ENCODE measurements at regions not wholly inside any gene's neighbourhood (a gene's known extent, or its start where the extent isn't known, plus 50 kb on each side); places are given as distances from the start of the nearest gene placed in this dataset.

DNA sequence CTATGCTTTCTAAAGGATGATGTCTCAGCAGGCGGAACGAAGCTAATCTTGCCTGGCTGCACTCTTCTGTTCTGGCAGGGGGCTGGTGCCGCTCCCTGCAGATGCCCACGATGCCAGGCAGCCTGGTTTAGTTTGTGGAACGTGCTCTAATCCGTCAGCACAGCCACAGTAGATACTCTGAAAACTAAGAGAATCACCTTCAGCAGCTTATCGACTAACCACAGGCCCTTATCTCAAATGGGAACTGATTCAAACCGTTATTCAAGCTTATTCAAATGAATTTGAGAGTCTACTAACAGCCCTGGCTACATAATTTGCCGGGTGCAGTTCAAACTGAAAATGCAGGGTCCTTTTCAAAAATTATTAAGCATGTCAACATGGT lies 246.6 kb upstream of the ANKRD55 start:
- no peak overlapping the region for H3K4me3 ChIP-seq (ENCODE audit: low read length)
- DNase-seq (ENCODE audit: low read depth), result no peak
- TF ChIP-seq, protein P1, sequence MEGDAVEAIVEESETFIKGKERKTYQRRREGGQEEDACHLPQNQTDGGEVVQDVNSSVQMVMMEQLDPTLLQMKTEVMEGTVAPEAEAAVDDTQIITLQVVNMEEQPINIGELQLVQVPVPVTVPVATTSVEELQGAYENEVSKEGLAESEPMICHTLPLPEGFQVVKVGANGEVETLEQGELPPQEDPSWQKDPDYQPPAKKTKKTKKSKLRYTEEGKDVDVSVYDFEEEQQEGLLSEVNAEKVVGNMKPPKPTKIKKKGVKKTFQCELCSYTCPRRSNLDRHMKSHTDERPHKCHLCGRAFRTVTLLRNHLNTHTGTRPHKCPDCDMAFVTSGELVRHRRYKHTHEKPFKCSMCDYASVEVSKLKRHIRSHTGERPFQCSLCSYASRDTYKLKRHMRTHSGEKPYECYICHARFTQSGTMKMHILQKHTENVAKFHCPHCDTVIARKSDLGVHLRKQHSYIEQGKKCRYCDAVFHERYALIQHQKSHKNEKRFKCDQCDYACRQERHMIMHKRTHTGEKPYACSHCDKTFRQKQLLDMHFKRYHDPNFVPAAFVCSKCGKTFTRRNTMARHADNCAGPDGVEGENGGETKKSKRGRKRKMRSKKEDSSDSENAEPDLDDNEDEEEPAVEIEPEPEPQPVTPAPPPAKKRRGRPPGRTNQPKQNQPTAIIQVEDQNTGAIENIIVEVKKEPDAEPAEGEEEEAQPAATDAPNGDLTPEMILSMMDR (IDR thresholded peaks at IDR 0.05; ENCODE audit: insufficient read depth, low read depth, low read length, missing control alignments), result no peak

DNA sequence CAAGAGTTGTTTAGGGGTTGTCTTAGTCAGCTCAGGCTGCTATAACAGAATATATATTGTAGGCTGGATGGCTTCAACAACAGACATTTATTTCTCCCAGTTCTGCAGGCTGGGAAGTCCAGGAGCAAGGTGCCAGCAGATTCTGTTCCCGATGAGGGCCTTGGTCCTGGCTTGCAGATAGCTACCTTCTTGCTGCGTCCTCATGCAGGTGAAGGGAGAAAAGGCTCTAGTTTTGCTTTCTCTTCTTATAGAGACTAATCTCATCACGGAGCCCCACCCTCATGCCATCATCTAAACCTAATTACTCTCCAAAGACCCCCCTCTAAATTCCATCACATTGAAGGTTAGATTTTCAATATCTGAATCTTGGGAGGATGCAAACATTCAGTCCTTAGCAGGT lies 246.0 kb upstream of the ANKRD55 start:
- H3K4me3 ChIP-seq (ENCODE audit: low read length), result no peak overlapping the region
- DNase-seq (ENCODE audit: low read depth), result no peak

DNA sequence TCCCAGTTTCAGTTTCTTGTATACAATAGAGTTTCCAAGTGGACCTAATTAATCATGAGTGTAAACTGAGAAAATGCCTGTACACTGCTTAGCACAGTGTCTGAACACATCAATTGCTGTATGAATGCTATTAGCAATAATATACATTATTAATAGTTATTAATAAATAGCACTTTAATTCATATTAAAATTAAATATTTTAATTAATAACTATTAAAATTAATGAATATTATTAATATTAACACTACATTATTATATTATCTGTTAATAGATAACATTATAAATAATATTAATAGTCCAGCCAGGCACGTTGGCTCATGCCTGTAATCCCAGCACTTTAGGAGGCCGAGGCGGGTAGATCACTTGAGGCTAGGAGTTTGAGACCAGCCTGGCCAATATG lies 244.9 kb upstream of the ANKRD55 start:
- TF ChIP-seq, protein P1 (IDR thresholded peaks at IDR 0.05; ENCODE audit: insufficient read depth, low read depth, low read length, missing control alignments), result no peak
- no peak for DNase-seq (ENCODE audit: low read depth)

More for the DNA sequence above, 246.0 kb upstream of the ANKRD55 start:
- TF ChIP-seq, protein P1 (IDR thresholded peaks at IDR 0.05; ENCODE audit: insufficient read depth, low read depth, low read length, missing control alignments), result no peak

DNA sequence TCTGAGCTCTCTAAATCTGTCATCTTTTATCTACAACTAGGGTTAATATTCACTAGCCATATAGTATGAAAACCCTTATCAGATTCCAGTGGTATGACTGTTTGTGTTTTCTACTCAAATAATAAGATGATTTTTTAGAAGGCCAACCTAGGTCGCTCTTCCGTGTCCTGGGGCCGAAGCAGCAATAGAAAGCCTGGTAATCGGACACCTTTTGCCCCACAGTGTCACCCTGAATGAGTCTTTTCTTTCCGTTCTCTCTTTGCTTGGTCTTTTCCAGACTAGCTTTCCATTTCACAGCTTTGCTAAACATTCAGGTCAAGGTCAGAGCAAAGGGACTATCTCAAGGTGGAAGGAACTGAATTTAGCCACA lies 243.3 kb upstream of the ANKRD55 start:
- no peak overlapping the region for H3K4me3 ChIP-seq (ENCODE audit: low read length)
- DNase-seq (ENCODE audit: low read depth), result no peak
- TF ChIP-seq, protein P1 (IDR thresholded peaks at IDR 0.05; ENCODE audit: insufficient read depth, low read depth, low read length, missing control alignments), result no peak

More for the DNA sequence above, 244.9 kb upstream of the ANKRD55 start:
- H3K4me3 ChIP-seq (ENCODE audit: low read length), result no peak overlapping the region

DNA sequence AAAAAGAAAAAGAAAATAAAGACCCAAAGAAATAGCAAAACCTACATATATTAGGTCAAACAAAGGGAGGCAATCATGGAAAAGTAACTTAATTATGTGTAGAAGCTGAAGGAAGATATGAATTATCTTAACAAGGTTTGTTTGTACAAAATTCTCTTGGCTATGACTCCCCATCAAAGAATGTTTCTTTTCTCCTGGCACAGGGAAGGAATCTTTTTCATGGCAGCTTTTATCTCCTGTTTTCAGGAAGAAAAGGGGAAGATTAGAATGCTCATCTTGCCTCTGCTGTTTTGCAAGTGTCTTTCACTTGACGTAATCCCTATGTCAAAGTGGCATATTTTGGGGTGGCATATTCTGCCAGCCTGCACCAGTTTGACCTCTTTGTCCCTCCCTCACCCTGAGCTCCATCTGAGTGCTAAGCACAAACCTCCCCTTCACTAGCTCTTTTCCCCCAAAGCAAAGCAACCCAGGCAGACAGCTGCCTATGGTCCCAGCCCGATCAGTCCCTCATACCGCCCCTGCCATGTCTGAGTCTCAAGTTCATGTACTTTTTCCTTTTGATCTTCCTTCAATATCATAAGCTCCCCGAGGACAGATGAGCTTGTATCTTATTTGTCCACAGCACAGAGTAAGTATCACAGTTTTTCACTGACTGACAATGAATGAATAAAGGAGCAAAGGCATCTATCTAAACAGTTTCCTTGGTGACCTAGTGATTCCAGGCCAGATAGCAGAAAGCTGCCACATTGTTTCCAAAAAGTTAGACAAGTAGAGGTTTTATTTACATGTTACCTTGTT lies 242.8 kb upstream of the ANKRD55 start:
- TF ChIP-seq, protein P1 (IDR thresholded peaks at IDR 0.05; ENCODE audit: insufficient read depth, low read depth, low read length, missing control alignments), result no peak
- no peak for DNase-seq (ENCODE audit: low read depth)
- H3K4me3 ChIP-seq (ENCODE audit: low read length), result no peak overlapping the region

DNA sequence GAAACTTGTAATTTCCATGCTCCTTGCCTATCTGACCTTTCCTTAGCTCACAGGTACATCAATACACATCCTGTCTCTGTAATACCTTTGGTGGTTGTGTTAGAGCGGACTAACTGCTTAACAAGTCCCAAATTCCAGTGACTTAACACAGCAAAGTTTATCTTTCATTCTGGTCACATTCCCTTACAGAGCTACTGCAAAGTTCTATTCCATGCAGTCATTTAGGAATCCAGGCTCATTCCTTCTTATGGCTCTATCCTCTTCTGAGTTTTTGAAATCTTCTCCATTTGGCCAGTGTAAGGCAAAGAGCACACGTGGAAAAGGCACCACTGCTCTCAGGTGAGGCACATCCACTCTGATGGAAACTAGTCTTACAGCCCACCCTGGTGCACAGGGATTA lies 238.6 kb upstream of the ANKRD55 start:
- peak; percentile 24 for DNase-seq (ENCODE audit: low read depth)
- H3K4me3 ChIP-seq (ENCODE audit: low read length), result no peak overlapping the region
- TF ChIP-seq, protein P1 (IDR thresholded peaks at IDR 0.05; ENCODE audit: insufficient read depth, low read depth, low read length, missing control alignments), result no peak

DNA sequence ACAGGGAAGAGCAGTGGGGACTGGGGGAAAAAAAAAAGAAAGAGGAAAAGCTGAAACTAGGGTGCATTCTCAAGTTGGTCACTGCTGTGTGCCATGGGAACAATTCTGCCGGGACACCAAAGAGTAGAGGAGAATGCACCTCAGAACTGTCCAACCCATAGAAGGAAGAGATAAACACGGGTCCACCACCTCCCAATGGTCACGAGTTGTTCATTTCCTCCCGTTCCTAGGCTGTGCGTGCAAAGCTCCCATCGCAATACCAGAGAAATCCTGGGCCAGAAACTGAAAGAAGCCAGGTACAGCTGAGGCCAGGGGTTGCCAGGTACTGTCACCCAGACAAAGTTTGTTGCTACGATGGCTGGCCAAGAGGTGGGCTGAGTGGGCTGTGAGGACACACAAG lies 236.9 kb upstream of the ANKRD55 start:
- no peak for DNase-seq (ENCODE audit: low read depth)
- TF ChIP-seq, protein P1 (IDR thresholded peaks at IDR 0.05; ENCODE audit: insufficient read depth, low read depth, low read length, missing control alignments), result no peak
- H3K4me3 ChIP-seq (ENCODE audit: low read length), result no peak overlapping the region

Data from epithelial cell of esophagus (primary cell).